GM12878 (cell line): ENCODE measurements at regions not wholly inside any gene's neighbourhood (a gene's known extent, or its start where the extent isn't known, plus 50 kb on each side); places are given as distances from the start of the nearest gene placed in this dataset.

Experiments
- ATAC-seq: fragments of 200-7000 bp; cut with Tn5 transposase; 3 replicates; pipeline ENCODE4 v1.9.1; 2020; ENCODE audit warnings: mild to moderate bottlenecking, moderate library complexity
- BruUV-seq: library from RNA; stranded (reverse); fragments of 400-500 nt; replicated peaks from 2 replicates; lab custom pipeline; 2021; lab: Mats Ljungman, UMichigan
- CTCF ChIA-PET: fragments of 300-600 bp; sonication (Branson Sonifier 250); formaldehyde crosslinking; extraction: SDS; loops from one replicate; lab custom pipeline; 2021; ENCODE audit warnings: inconsistent platforms; lab: Yijun Ruan, JAX
- POLR2A ChIA-PET: fragments of 350-600 bp; formaldehyde crosslinking; extraction: SDS; loops from one replicate; lab custom pipeline; 2021; ENCODE audit warnings: inconsistent platforms; lab: Charles Lee
- RAD21 ChIA-PET: fragments of 300-600 bp; sonication (Branson Sonifier 250); formaldehyde crosslinking; loops from one replicate; lab custom pipeline; 2023; ENCODE audit warnings: antibody characterized with exemption; ENCODE audit not compliant: unreplicated experiment; lab: Charles Lee
- SMC1A ChIA-PET: fragments of 300-600 bp; sonication (Branson Sonifier 250); formaldehyde crosslinking; loops from one replicate; lab custom pipeline; 2023; ENCODE audit not compliant: unreplicated experiment, uncharacterized antibody; lab: Charles Lee
- DNase-seq: peaks from one replicate; pipeline ENCODE4 v3.0.0-alpha.2; 2011; ENCODE audit warnings: low read depth, low spot score
- FAIRE-seq: peaks from 3 replicates; lab custom pipeline; 2011; peaks lifted over from hg19 to GRCh38; lab: Jason Lieb, UNC
- H2AFZ ChIP-seq: 2 replicates; pipeline ENCODE4 v1.6.0; 2011; ENCODE audit warnings: low read depth, low read length, control low read depth; ENCODE audit not compliant: control insufficient read depth
- H3K27ac ChIP-seq: 2 replicates; pipeline ENCODE4 v1.5.1; 2011; ENCODE audit warnings: control low read depth; ENCODE audit not compliant: control insufficient read depth, insufficient read depth
- H3K27me3 ChIP-seq, 2 experiments: replicated peaks in 1 of 2; 2 replicates each; pipeline versions ENCODE4 v1.6.0 to v1.6.1; 2011; ENCODE audit warnings: low read length in 1 of 2; ENCODE audit not compliant: control insufficient read depth in 2 of 2, insufficient read depth in 2 of 2
- H3K36me3 ChIP-seq, 2 experiments: 2 replicates each; pipeline ENCODE4 v1.5.1; 2011; ENCODE audit warnings: low read length in 1 of 2; ENCODE audit not compliant: control insufficient read depth in 2 of 2, insufficient read depth in 2 of 2
- H3K4me1 ChIP-seq: 2 replicates; pipeline ENCODE4 v1.6.1; 2011; ENCODE audit warnings: mild to moderate bottlenecking, low read length, moderate library complexity, mixed read lengths; ENCODE audit not compliant: control insufficient read depth, insufficient read depth
- H3K4me2 ChIP-seq: 2 replicates; pipeline ENCODE4 v1.6.0; 2011; ENCODE audit warnings: control low read depth; ENCODE audit not compliant: control insufficient read depth, insufficient read depth
- H3K4me3 ChIP-seq: fragments of 200-600 bp; sonication (generic); 2 replicates; pipeline ENCODE4 v1.5.1; 2016
- H3K79me2 ChIP-seq: 2 replicates; pipeline ENCODE4 v1.6.0; 2011; ENCODE audit warnings: low read length; ENCODE audit not compliant: control insufficient read depth, insufficient read depth
- H3K9ac ChIP-seq: 2 replicates; pipeline ENCODE4 v1.8.0; 2011; ENCODE audit warnings: low read length, control low read depth, mixed read lengths; ENCODE audit not compliant: control insufficient read depth, insufficient read depth
- H3K9me3 ChIP-seq: replicated peaks from 3 replicates; pipeline ENCODE4 v1.5.1; 2011; ENCODE audit warnings: mild to moderate bottlenecking, low read length; ENCODE audit not compliant: control insufficient read depth, insufficient read depth
- H4K20me1 ChIP-seq: 2 replicates; pipeline ENCODE4 v1.6.0; 2011; ENCODE audit not compliant: control insufficient read depth, insufficient read depth
- BRCA1 ChIP-seq: IDR thresholded peaks from 2 replicates; pipeline ENCODE4 v1.6.1; 2011; ENCODE audit warnings: low read depth, low read length, improper control_type of control experiment
- CBX3 ChIP-seq: fragments of 200-600 bp; sonication (generic); IDR thresholded peaks from 2 replicates; pipeline ENCODE4 v1.6.1; 2016; ENCODE audit warnings: low read depth, borderline replicate concordance
- CREB1 ChIP-seq: IDR thresholded peaks from 2 replicates; pipeline ENCODE4 v1.6.1; 2012; ENCODE audit warnings: low read depth, mild to moderate bottlenecking, inconsistent platforms
- IRF5 ChIP-seq: fragments of 450-650 bp; IDR thresholded peaks from 2 replicates; pipeline ENCODE4 v1.6.1; 2017; ENCODE audit warnings: borderline replicate concordance
- KLF5 ChIP-seq: fragments of 450-650 bp; IDR thresholded peaks from 2 replicates; pipeline ENCODE4 v1.6.1; 2014; ENCODE audit warnings: mild to moderate bottlenecking; ENCODE audit not compliant: partially characterized antibody
- NFYB ChIP-seq: IDR thresholded peaks from 2 replicates; pipeline ENCODE4 v1.6.1; 2011; ENCODE audit warnings: low read depth, mild to moderate bottlenecking, low read length, improper control_type of control experiment, moderate library complexity; ENCODE audit not compliant: insufficient read depth
- NRF1 ChIP-seq: conservative IDR thresholded peaks from 2 replicates; pipeline ENCODE4 v1.6.1; 2011; ENCODE audit warnings: mild to moderate bottlenecking, low read depth, low read length, improper control_type of control experiment
- PML ChIP-seq: IDR thresholded peaks from 2 replicates; pipeline ENCODE4 v1.6.1; 2012; ENCODE audit warnings: low read length, inconsistent platforms
- RB1 ChIP-seq: fragments of 450-650 bp; formaldehyde crosslinking; IDR thresholded peaks from 2 replicates; pipeline ENCODE4 v1.6.1; 2017; ENCODE audit warnings: mild to moderate bottlenecking, borderline replicate concordance
- RBBP5 ChIP-seq: fragments of 200-600 bp; sonication (generic); conservative IDR thresholded peaks from 2 replicates; pipeline ENCODE4 v1.6.1; 2016
- SMAD5 ChIP-seq: IDR thresholded peaks from 2 replicates; pipeline ENCODE4 v1.6.1; 2016; ENCODE audit warnings: antibody characterized with exemption, low read depth
- SREBF1 ChIP-seq: IDR thresholded peaks from 2 replicates; pipeline ENCODE4 v1.6.1; 2012; ENCODE audit warnings: mild to moderate bottlenecking, low read length
- STAT1 ChIP-seq: fragments of 450-650 bp; conservative IDR thresholded peaks from 2 replicates; pipeline ENCODE4 v1.6.1; 2014; ENCODE audit warnings: antibody characterized with exemption, mild to moderate bottlenecking
- STAT3 ChIP-seq: IDR thresholded peaks from 2 replicates; pipeline ENCODE4 v1.6.1; 2011; ENCODE audit warnings: low read depth, low read length, improper control_type of control experiment
- TAF1 ChIP-seq: IDR thresholded peaks from 2 replicates; pipeline ENCODE4 v1.6.1; 2011; ENCODE audit warnings: mild to moderate bottlenecking, low read depth, low read length, borderline replicate concordance
- ZBTB33 ChIP-seq: fragments of 450-650 bp; IDR thresholded peaks from 2 replicates; pipeline ENCODE4 v1.6.1; 2017; ENCODE audit warnings: mild to moderate bottlenecking
- ZNF687 ChIP-seq: fragments of 450-650 bp; IDR thresholded peaks from 2 replicates; pipeline ENCODE4 v1.6.1; 2017; ENCODE audit warnings: mild to moderate bottlenecking, moderate library complexity
- WGBS: methylation state at CpG from one replicate; pipeline ENCODE4 v1.1.6; 2016; ENCODE audit warnings: low lambda C conversion rate; ENCODE audit not compliant: insufficient replicate concordance, insufficient coverage; ENCODE audit errors: missing lambda C conversion rate; 5-methylcytosine and 5-hydroxymethylcytosine counted together
- in situ Hi-C: fragments of 300-500 bp; cut with MboI; formaldehyde crosslinking; loops from 9 replicates; pipeline ENCODE4 v1.14.3; 2018; ENCODE audit warnings: mixed read lengths
- intact Hi-C: fragments of 100-400 bp; cut with micrococcal nuclease; formaldehyde crosslinking; loops from one replicate; pipeline ENCODE4 v1.14.2; 2022; ENCODE audit not compliant: unreplicated experiment
- TF ChIP-seq, protein P1 (sequence below): IDR thresholded peaks from 2 replicates; pipeline ENCODE4 v1.6.1; 2012; ENCODE audit warnings: low read length, inconsistent platforms

DNA sequence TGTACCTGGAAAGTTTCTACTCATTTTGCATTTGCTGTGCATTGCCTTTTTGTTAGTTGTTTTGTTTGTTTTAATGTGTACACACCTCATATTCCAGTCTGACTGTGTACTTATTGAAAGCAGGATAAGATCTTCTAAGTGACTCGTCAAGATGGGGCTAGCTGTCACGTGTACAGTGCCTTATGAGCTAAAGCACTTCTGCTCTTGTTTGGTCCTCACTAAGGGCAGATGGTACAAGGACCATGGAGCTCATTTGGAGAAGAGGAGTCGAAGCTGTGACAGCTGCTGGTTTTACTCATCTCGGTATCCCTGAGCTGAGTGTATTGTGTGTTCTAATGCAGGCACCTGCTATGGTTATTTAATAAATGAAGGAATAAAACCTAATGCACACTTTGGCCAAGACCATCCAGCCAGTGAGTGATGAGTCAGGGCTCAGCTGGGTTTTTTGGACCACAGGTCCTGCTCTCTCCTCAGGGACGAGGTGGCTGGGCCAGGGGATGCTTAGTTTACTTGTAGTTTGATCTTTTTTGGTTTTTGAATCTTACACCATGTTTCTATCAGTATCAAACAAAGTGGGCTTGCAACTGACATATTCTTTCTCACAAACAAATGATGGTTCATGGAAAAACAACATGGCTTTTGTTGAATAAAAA lies 152.5 kb upstream of the APCDD1 start:
- H3K9ac ChIP-seq, result no peak overlapping the region
- H4K20me1 ChIP-seq, result no peaks in the 10 kb centered on the region
- POLR2A ChIA-PET, result interaction anchor here (0.5 kb wide), 1 partner anchor 22 kb away, joined by 5 read pairs; no protein-coding TSS in a partner anchor
- H3K27me3 ChIP-seq, result no peaks in the 10 kb centered on the region
- no peaks in the 10 kb centered on the region for H3K36me3 ChIP-seq
- SMC1A ChIA-PET, result no interaction called here
- RAD21 ChIA-PET, result no interaction called here
- H3K27ac ChIP-seq, result no peak overlapping the region
- H3K4me1 ChIP-seq, result no peaks in the 10 kb centered on the region
- H2AFZ ChIP-seq, result no peak overlapping the region
- no peaks in the 10 kb centered on the region; the same call in 2 of the 3 replicates for H3K9me3 ChIP-seq
- H3K4me2 ChIP-seq, result no peak overlapping the region
- no peak for DNase-seq
- TF ChIP-seq NRF1 (no peak), STAT1 (no peak), RB1 (no peak), NFYB (no peak), ZBTB33 (no peak), STAT3 (no peak), RBBP5 (no peak), CBX3 (no peak), BRCA1 (no peak), KLF5 (no peak), TAF1 (no peak), CREB1 (no peak), IRF5 (no peak), SMAD5 (no peak), SREBF1 (no peak), ZNF687 (no peak), PML (no peak)
- TF ChIP-seq, protein P1, sequence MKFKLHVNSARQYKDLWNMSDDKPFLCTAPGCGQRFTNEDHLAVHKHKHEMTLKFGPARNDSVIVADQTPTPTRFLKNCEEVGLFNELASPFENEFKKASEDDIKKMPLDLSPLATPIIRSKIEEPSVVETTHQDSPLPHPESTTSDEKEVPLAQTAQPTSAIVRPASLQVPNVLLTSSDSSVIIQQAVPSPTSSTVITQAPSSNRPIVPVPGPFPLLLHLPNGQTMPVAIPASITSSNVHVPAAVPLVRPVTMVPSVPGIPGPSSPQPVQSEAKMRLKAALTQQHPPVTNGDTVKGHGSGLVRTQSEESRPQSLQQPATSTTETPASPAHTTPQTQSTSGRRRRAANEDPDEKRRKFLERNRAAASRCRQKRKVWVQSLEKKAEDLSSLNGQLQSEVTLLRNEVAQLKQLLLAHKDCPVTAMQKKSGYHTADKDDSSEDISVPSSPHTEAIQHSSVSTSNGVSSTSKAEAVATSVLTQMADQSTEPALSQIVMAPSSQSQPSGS, result no peak
- in situ Hi-C loops, result loop anchor here (25.0 kb wide), 1 partner anchor 1465 kb away; no protein-coding TSS in a partner anchor
- WGBS, result 9% methylated on average over 5 of the region's 5 CpGs
- peak; percentile 54 for FAIRE-seq
- CTCF ChIA-PET, result no interaction called here
- BruUV-seq, result no TSS peak
- intact Hi-C loops, result no loop called here
- ATAC-seq, result no peak
- H3K4me3 ChIP-seq, result no peak overlapping the region
- no peaks in the 10 kb centered on the region for H3K79me2 ChIP-seq
